GM10266 (cell line): ENCODE measurements at regions not wholly inside any gene's neighbourhood (a gene's known extent, or its start where the extent isn't known, plus 50 kb on each side); places are given as distances from the start of the nearest gene placed in this dataset.

Source experiments
- DNase-seq: peaks from one replicate; pipeline ENCODE4 v3.0.0; 2012; ENCODE audit errors: extremely low spot score
- TF ChIP-seq, protein P1 (sequence below): IDR thresholded peaks from 2 replicates; pipeline ENCODE4 v1.5.1; 2012; ENCODE audit warnings: mild to moderate bottlenecking, low read depth; ENCODE audit not compliant: control insufficient read depth, insufficient read depth; ENCODE audit errors: missing control alignments

DNA sequence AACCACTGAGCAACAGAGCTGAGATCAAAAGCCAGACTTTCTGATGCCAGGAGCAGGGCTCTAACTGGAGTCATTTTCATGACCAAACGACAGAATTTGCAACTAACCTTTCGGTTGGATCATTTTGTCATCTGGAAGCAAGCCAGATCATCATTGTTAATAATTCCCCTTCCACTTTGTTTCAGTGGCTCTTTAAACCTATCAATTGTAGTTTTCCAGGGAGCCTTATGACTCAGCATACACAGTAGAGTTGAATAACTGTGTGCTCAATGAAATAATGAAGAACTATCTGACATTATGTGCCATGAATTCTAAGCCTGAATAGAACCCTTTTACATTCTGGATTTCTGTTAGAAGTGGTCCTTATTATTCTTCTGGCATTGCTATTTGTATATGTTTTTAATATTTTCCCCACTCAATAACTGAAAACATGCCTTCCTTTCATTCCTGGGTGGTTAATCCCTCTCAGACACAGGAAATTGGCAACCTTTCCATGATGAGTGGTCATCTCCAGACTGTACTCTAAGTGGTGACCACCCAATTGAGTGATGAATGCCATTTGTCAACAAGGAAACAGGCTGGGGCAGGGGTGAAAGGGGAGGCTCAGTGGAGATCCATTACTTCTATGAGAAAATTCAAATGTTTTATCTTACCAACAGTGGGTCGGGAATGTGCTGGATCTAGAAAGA is 431.8 kb downstream of the BCOR start:
- DNase-seq: no peak
- TF ChIP-seq, protein P1, sequence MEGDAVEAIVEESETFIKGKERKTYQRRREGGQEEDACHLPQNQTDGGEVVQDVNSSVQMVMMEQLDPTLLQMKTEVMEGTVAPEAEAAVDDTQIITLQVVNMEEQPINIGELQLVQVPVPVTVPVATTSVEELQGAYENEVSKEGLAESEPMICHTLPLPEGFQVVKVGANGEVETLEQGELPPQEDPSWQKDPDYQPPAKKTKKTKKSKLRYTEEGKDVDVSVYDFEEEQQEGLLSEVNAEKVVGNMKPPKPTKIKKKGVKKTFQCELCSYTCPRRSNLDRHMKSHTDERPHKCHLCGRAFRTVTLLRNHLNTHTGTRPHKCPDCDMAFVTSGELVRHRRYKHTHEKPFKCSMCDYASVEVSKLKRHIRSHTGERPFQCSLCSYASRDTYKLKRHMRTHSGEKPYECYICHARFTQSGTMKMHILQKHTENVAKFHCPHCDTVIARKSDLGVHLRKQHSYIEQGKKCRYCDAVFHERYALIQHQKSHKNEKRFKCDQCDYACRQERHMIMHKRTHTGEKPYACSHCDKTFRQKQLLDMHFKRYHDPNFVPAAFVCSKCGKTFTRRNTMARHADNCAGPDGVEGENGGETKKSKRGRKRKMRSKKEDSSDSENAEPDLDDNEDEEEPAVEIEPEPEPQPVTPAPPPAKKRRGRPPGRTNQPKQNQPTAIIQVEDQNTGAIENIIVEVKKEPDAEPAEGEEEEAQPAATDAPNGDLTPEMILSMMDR: no peak

DNA sequence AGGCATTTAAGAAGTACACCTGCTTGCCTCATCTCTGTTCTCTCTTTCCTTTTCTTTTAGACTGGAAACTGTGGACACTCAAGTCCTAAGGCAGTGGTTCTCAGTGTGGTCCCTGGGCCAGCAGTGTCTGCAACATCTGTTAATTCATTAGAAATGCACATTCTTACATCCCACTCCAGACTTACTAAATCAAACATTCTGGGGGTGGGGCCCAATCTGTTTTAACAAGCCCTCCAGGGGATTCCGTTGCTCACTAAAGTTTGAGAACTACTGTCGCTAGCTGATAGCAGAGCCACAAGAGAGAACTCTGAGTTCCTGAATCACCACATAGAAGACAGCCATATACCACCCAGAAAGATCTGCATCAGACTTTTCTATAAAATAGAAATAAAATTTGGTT is 430.6 kb downstream of the BCOR start:
- TF ChIP-seq, protein P1: no peak
- no peak for DNase-seq

DNA sequence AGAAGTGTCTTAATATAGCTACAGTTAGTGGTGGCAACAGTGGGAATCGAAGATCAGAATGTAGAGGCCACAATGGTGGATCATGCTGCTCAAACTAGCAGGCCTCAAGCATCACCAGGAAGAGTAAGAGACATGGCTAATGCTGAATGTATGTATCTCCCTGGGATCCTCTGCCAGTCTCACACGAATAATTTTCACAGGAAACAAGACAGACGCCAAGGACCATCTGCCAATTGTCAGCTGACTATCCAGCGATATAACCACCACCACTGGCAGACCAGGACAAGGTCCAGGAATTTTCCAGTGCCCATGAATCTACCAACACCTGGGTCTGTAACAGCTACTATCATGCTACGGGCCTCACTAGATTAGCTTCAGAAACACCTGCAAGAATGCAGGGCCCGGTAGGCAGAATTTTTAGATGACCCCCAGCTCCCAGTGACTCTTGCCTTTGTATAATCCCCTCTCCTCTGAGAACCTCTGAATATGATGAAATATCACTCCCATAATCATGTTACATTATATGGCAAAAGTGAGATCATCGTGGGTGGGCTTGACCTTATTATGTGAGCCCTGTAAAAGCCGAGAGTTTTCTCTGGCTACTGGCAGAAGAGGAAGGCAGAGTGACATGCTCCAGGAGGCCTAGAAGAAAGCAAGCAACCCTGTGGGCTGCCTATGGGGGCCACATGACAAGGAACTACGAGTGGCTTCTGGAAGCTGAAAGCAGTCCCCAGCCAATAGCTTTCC is 429.8 kb downstream of the BCOR start:
- TF ChIP-seq, protein P1: no peak

DNA sequence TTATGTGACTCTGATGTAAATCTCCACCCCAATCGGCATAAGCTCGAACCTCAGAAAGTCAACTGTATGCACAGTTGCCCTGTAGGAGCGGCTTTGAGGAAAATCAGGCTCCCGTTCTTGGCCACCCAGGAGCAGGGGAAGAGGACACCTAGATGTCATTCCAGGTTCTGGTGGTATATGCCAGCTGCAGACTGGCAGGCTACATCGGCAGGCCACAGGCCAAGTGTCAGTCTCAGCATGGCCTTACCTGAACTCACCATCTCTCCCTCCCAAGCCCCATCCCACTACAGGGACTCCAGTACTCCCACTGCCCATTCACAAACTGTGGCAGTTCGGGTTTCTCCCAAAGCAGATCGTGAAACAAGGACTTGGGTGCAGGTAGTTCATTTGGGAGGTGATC is 428.1 kb downstream of the BCOR start:
- no peak for DNase-seq
- TF ChIP-seq, protein P1: no peak

More for the DNA sequence above, 429.8 kb downstream of the BCOR start:
- no peak for DNase-seq

DNA sequence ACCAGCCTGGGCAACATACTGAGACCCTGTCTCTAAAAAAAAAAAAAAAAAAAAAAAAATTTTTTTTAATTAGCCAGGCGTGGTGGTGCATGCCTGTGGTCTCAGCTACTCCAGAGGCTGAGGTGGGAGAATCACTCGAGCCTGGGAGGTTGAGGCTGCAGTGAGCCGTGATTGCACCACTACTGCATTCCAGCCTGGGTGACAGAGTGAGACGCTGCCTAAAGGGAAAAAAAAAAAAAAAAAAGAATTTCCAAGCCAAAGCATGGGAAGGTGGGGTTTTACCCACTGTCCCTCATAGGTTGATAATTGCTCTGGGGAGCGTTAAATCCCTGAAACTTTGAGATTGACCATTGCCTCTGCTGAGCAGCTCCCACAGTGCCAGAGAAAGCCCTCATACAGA is 427.5 kb downstream of the BCOR start:
- TF ChIP-seq, protein P1: no peak
- no peak for DNase-seq

DNA sequence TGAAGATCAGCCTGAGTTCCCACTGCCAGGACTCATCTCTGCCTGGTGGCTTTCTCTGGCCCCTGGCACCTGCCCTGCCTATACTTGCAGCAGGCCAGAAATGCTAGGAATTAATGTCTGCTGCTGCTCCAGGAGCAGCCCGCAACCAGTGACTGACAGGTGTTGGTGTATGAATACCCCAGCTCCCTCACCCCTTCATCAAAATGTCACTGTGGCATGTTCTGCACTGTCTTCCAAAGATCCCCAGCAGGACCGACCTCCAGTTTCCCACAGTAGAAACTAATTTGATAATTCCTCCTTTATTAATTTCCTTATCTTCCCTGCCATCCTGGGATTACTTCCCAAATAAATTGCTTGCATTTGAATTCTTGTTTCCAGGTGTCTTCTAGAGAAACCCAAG is 425.4 kb downstream of the BCOR start:
- no peak for DNase-seq
- TF ChIP-seq, protein P1: no peak
